Uterus (tissue), 3 donors: ENCODE measurements at regions not wholly inside any gene's neighbourhood (a gene's known extent, or its start where the extent isn't known, plus 50 kb on each side); places are given as distances from the start of the nearest gene placed in this dataset.

Source experiments
- DNase-seq, 2 donors: peaks; one replicate each; pipeline ENCODE4 v3.0.0-alpha.2; 2019 to 2020
- H3K27ac ChIP-seq, 2 donors: fragments of 200-600 bp; sonication (generic); 1 replicate in 1 of 2; 2 replicates in 1 of 2; pipeline ENCODE4 v1.5.1; 2016 to 2018
- H3K27me3 ChIP-seq, 2 donors: fragments of 200-600 bp; sonication (generic); one replicate each; pipeline ENCODE4 v1.5.1; 2018 to 2019; ENCODE audit warnings: control low read depth in 1 of 2
- H3K36me3 ChIP-seq, 2 donors: fragments of 200-600 bp; sonication (generic); one replicate each; pipeline ENCODE4 v1.5.1; 2019; ENCODE audit warnings: control low read depth in 1 of 2
- H3K4me1 ChIP-seq, 2 donors: fragments of 200-600 bp; sonication (generic); one replicate each; pipeline ENCODE4 v1.5.1; 2018 to 2019; ENCODE audit warnings: control low read depth in 1 of 2
- H3K4me3 ChIP-seq, 2 donors: fragments of 200-600 bp; sonication (generic); 1 replicate in 1 of 2; 2 replicates in 1 of 2; pipeline ENCODE4 v1.5.1; 2018 to 2019; ENCODE audit warnings: mild to moderate bottlenecking in 1 of 2
- H3K9me3 ChIP-seq, 2 donors: fragments of 200-600 bp; sonication (generic); one replicate each; pipeline ENCODE4 v1.5.1; 2019; ENCODE audit warnings: control low read depth in 1 of 2
- CTCF ChIP-seq, 4 experiments: fragments of 200-600 bp in 2 of 4; fragments of 450-650 bp in 2 of 4; sonication (generic) in 2 of 4; IDR thresholded peaks; one replicate each; pipeline ENCODE4 v1.5.1; 2016 to 2019; ENCODE audit warnings: antibody characterized with exemption in 4 of 4, mild to moderate bottlenecking in 2 of 4, moderate library complexity in 1 of 4
- POLR2A ChIP-seq, 2 donors: fragments of 450-650 bp; IDR thresholded peaks; one replicate each; pipeline ENCODE4 v1.6.1; 2016; ENCODE audit warnings: antibody characterized with exemption in 2 of 2, mild to moderate bottlenecking in 1 of 2, moderate library complexity in 1 of 2
- intact Hi-C: fragments of 100-400 bp; cut with DNase I; formaldehyde crosslinking; loops from one replicate; pipeline ENCODE4 v1.15.1; 2023; ENCODE audit warnings: low total_unique reads
- donor health status: DM: yes; HTN: yes; CAD: no.

DNA sequence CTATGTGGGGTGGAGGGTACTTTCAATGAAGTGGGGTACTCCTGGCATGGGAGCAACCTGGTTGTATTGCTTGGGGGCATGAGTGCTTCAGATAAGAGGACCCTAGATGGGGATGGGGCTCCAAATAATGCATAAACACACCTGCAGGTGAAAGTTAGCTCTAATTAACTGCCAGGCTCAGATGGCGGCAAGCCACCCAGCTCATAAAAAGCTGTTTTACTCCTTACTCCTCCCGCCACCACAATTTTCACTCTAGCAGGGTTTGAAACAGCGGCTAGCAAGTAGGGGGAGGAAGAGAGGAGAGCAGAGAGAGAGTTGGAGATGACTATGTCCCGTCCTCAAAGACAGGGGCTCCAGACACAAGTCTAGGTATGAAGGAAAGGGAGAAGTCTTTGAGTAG is 117.7 kb upstream of the WSCD1 start:
- TF ChIP-seq CTCF (IDR thresholded peaks at IDR 0.05), result no peak
- TF ChIP-seq POLR2A (IDR thresholded peaks at IDR 0.05), result no peak
- intact Hi-C loops, result no loop called here

DNA sequence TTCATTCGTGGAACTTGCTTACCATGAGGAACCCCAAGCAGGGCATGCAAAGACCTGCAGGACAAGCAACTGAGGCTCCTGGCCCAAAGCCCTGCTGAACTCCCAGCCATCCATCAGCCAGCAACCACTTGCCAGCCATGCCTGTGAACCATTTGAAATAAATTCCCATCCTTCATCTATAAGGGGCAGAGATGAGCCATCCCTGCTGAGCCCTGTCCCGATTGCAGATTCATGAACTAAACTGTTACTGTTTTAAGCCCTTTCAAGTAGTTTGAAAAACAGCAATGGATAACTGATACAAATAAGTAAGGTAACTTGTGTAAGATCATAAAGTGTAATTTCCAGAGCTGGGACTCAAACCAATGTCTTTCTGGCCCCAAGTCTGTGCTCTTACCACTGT is 114.4 kb upstream of the WSCD1 start:
- TF ChIP-seq POLR2A (IDR thresholded peaks at IDR 0.05), result no peak
- intact Hi-C loops, result no loop called here
- H3K9me3 ChIP-seq, result no peaks in the 10 kb centered on the region
- H3K27me3 ChIP-seq, result no peaks in the 10 kb centered on the region
- no peaks in the 10 kb centered on the region for H3K36me3 ChIP-seq
- H3K4me3 ChIP-seq, result no peak overlapping the region
- no peaks in the 10 kb centered on the region for H3K4me1 ChIP-seq
- no peak overlapping the region for H3K27ac ChIP-seq
- no peak for DNase-seq

More for the DNA sequence above, 117.7 kb upstream of the WSCD1 start:
- no peaks in the 10 kb centered on the region for H3K36me3 ChIP-seq
- no peaks in the 10 kb centered on the region for H3K27me3 ChIP-seq
- no peaks in the 10 kb centered on the region for H3K9me3 ChIP-seq
- DNase-seq, result no peak
- H3K27ac ChIP-seq, result no peak overlapping the region
- H3K4me1 ChIP-seq, result no peaks in the 10 kb centered on the region
- H3K4me3 ChIP-seq, result no peak overlapping the region

- H3K27ac ChIP-seq, result no peak overlapping the region
- no peaks in the 10 kb centered on the region for H3K36me3 ChIP-seq
- DNase-seq, result no peak
- no peaks in the 10 kb centered on the region for H3K27me3 ChIP-seq
- no peaks in the 10 kb centered on the region for H3K4me1 ChIP-seq
- no peak overlapping the region for H3K4me3 ChIP-seq
- no peaks in the 10 kb centered on the region for H3K9me3 ChIP-seq
- TF ChIP-seq POLR2A (IDR thresholded peaks at IDR 0.05) (no peak), CTCF (IDR thresholded peaks at IDR 0.05) (no peak)
- intact Hi-C loops, result no loop called here
Measured at GRCh38 chr17:5958850-5959249, 111.3 kb upstream of the WSCD1 start.

DNA sequence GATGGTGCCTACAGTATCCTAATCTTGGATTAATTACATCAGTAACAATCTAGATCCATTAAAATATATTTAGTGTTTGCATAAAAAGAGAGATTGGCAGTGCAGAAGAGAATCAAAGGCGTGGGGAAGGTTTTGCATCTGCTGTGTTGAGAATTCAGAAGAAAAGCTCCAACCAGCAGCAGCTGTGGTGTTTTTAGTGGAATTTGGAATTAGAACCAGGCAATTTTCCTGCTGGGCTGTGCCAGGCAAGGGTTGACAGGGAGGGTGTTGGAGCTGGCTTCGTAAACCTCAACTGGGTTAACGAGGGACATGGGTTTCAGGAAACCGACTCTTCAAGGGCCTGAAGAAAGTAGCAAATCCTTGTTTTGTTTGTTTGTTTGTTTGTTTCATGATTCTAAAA is 107.8 kb upstream of the WSCD1 start:
- DNase-seq, result no peak
- no peak overlapping the region for H3K4me3 ChIP-seq
- TF ChIP-seq POLR2A (IDR thresholded peaks at IDR 0.05) (no peak), CTCF (IDR thresholded peaks at IDR 0.05) (no peak)
- no peaks in the 10 kb centered on the region for H3K4me1 ChIP-seq
- no peaks in the 10 kb centered on the region for H3K36me3 ChIP-seq
- H3K9me3 ChIP-seq, result no peaks in the 10 kb centered on the region
- H3K27ac ChIP-seq, result no peak overlapping the region
- no peaks in the 10 kb centered on the region for H3K27me3 ChIP-seq
- intact Hi-C loops, result no loop called here

- Histone ChIP-seq H3K4me3 (no peak overlapping the region), H3K4me1 (no peaks in the 10 kb centered on the region), H3K27me3 (no peaks in the 10 kb centered on the region), H3K9me3 (no peaks in the 10 kb centered on the region), H3K36me3 (no peaks in the 10 kb centered on the region), H3K27ac (no peak overlapping the region)
- TF ChIP-seq POLR2A (IDR thresholded peaks at IDR 0.05) (no peak), CTCF (IDR thresholded peaks at IDR 0.05) (no peak)
- DNase-seq, result no peak
- intact Hi-C loops, result no loop called here
Measured at GRCh38 chr17:5971969-5972368, 98.2 kb upstream of the WSCD1 start.

DNA sequence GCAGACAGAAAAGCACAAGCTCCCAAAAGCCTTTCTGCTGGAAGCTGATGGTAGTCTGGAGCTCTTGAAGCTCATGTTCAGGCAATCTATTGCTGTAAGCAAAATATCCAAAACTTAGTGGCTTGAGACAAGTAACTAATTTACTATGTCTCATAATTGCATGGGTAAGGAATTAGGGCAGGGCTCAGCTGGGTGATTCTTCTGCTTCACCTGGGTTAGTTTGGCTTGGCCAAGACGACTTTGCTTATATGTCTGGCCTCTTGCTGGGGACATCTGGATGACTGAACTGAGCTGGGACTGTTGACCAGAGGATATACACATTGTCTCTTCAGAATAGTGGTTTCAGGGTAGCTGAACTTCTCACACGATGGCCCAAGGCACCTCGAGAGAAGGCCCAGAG is 96.8 kb upstream of the WSCD1 start:
- Histone ChIP-seq H3K4me3 (no peak overlapping the region), H3K9me3 (no peaks in the 10 kb centered on the region)
- TF ChIP-seq CTCF (IDR thresholded peaks at IDR 0.05) (no peak), POLR2A (IDR thresholded peaks at IDR 0.05) (no peak)

More for the DNA sequence above, 96.8 kb upstream of the WSCD1 start:
- Histone ChIP-seq H3K27me3 (no peaks in the 10 kb centered on the region), H3K36me3 (no peaks in the 10 kb centered on the region), H3K4me1 (no peaks in the 10 kb centered on the region), H3K27ac (no peak overlapping the region)
- DNase-seq, result no peak
- intact Hi-C loops, result no loop called here
